Fibroblast of lung (primary cell): ENCODE measurements at regions not wholly inside any gene's neighbourhood (a gene's known extent, or its start where the extent isn't known, plus 50 kb on each side); places are given as distances from the start of the nearest gene placed in this dataset.

Source experiments
- CTCF ChIP-seq, 2 donors: IDR thresholded peaks in 1 of 2; conservative IDR thresholded peaks in 1 of 2; 1 replicate in 1 of 2; 2 replicates in 1 of 2; pipeline ENCODE4 v1.5.1; 2011 to 2012; ENCODE audit warnings: low read length in 2 of 2, control low read depth in 1 of 2, inconsistent platforms in 1 of 2, low read depth in 1 of 2, mild to moderate bottlenecking in 1 of 2
- EZH2 ChIP-seq: IDR thresholded peaks from 2 replicates; pipeline ENCODE4 v1.5.1; 2012; ENCODE audit warnings: low read length, control low read depth, mild to moderate bottlenecking; ENCODE audit errors: missing control alignments

- TF ChIP-seq CTCF (conservative IDR thresholded peaks at IDR 0.05 in 1 of 2, IDR thresholded peaks at IDR 0.05 in 1 of 2; ENCODE audit: low read depth in 1 of 2, low read length in 2 of 2) (no peak), EZH2 (no peak)
Measured at GRCh38 chr1:95553595-95553994, 319.6 kb downstream of the RWDD3 start.
